Stimulated activated CD8-positive, alpha-beta memory T cell treated with anti-CD3 and anti-CD28 coated beads, Interleukin-7, amount 100 ng/mL, for 48 hours (primary cell): ENCODE measurements at regions not wholly inside any gene's neighbourhood (a gene's known extent, or its start where the extent isn't known, plus 50 kb on each side); places are given as distances from the start of the nearest gene placed in this dataset.
"Not testable (repeated sequence)": the region's sequence is repeated elsewhere in the genome, so short reads cannot be mapped to it uniquely, and the experiment has no call there.

Experiments used
- DNase-seq, 2 donors: peaks; one replicate each; pipeline ENCODE4 v3.0.0-alpha.2; 2020; ENCODE audit warnings: low read depth in 1 of 2; ENCODE audit errors: extremely low read depth in 1 of 2

- DNase-seq, result no peak
Observed at GRCh38 chr12:9342614-9343353, 134.6 kb upstream of the PZP start.

GRCh38 chr12:9341260-9341585, 133.0 kb upstream of the PZP start:
- DNase-seq, result no peak

- DNase-seq, result no peak
Observed at GRCh38 chr12:9340422-9341259, 132.4 kb upstream of the PZP start.

GRCh38 chr12:9337656-9338055, 129.5 kb upstream of the PZP start:
- DNase-seq, result no peak

- DNase-seq, result not testable (repeated sequence)
Observed at GRCh38 chr12:9336375-9337011, 128.3 kb upstream of the PZP start.

GRCh38 chr12:9335867-9336266, 127.7 kb upstream of the PZP start:
- DNase-seq, result no peak

GRCh38 chr12:9334964-9335363, 126.8 kb upstream of the PZP start:
- no peak for DNase-seq

GRCh38 chr12:9334041-9334692, 126.0 kb upstream of the PZP start:
- DNase-seq, result no peak

- DNase-seq, result no peak
Observed at GRCh38 chr12:9333161-9333560, 125.0 kb upstream of the PZP start.

GRCh38 chr12:9332564-9332963, 124.4 kb upstream of the PZP start:
- no peak for DNase-seq

- DNase-seq, result peak; percentile 33 to 36
Observed at GRCh38 chr12:9331218-9331626, 123.0 kb upstream of the PZP start.

- no peak for DNase-seq
Observed at GRCh38 chr12:9329019-9329418, 120.8 kb upstream of the PZP start.

GRCh38 chr12:9328065-9328464, 119.9 kb upstream of the PZP start:
- DNase-seq, result no peak

- no peak for DNase-seq
Observed at GRCh38 chr12:9327320-9327719, 119.1 kb upstream of the PZP start.

GRCh38 chr12:9326849-9327248, 118.7 kb upstream of the PZP start:
- DNase-seq, result not testable (repeated sequence)

GRCh38 chr12:9326085-9326484, 117.9 kb upstream of the PZP start:
- no peak for DNase-seq

GRCh38 chr12:9325471-9325870, 117.3 kb upstream of the PZP start:
- no peak for DNase-seq

- DNase-seq, result no peak
Observed at GRCh38 chr12:9324782-9325181, 116.6 kb upstream of the PZP start.

- no peak for DNase-seq
Observed at GRCh38 chr12:9323144-9323681, 115.0 kb upstream of the PZP start.

GRCh38 chr12:9319842-9320173, 111.6 kb upstream of the PZP start:
- DNase-seq, result no peak
